22Rv1 (cell line): ENCODE measurements at regions not wholly inside any gene's neighbourhood (a gene's known extent, or its start where the extent isn't known, plus 50 kb on each side); places are given as distances from the start of the nearest gene placed in this dataset.
"Not testable (repeated sequence)": the region's sequence is repeated elsewhere in the genome, so short reads cannot be mapped to it uniquely, and the experiment has no call there.

Source experiments
- H3K27ac ChIP-seq: fragments of 450-650 bp; 2 replicates; pipeline ENCODE4 v1.5.1; 2017
- CTCF ChIP-seq: fragments of 450-650 bp; IDR thresholded peaks from 2 replicates; pipeline ENCODE4 v1.5.1; 2017; ENCODE audit warnings: mild to moderate bottlenecking

GRCh38 chr4:9505341-9505740 lies 61.1 kb downstream of the DEFB131A start:
- H3K27ac ChIP-seq, result not testable (repeated sequence)

GRCh38 chr4:9506672-9507071 lies 62.5 kb downstream of the DEFB131A start:
- H3K27ac ChIP-seq, result not testable (repeated sequence)

GRCh38 chr4:9512941-9513340 lies 68.7 kb downstream of the DEFB131A start:
- not testable (repeated sequence) for H3K27ac ChIP-seq

GRCh38 chr4:9519631-9520030 lies 75.4 kb downstream of the DEFB131A start:
- not testable (repeated sequence) for H3K27ac ChIP-seq

- H3K27ac ChIP-seq, result not testable (repeated sequence)
Measured at GRCh38 chr4:9522903-9523302, 78.7 kb downstream of the DEFB131A start.

- H3K27ac ChIP-seq, result not testable (repeated sequence)
Measured at GRCh38 chr4:9524406-9524805, 80.2 kb downstream of the DEFB131A start.

- H3K27ac ChIP-seq, result not testable (repeated sequence)
- TF ChIP-seq CTCF, result peak; percentile 85
Measured at GRCh38 chr4:9532134-9532862, 88.1 kb downstream of the DEFB131A start.

- H3K27ac ChIP-seq, result not testable (repeated sequence)
Measured at GRCh38 chr4:9532863-9533192, 88.6 kb downstream of the DEFB131A start.

- H3K27ac ChIP-seq, result not testable (repeated sequence)
Measured at GRCh38 chr4:9537101-9537500, 92.9 kb downstream of the DEFB131A start.

- not testable (repeated sequence) for H3K27ac ChIP-seq
Measured at GRCh38 chr4:9539939-9540520, 95.8 kb downstream of the DEFB131A start.

GRCh38 chr4:9541388-9541915 lies 97.2 kb downstream of the DEFB131A start:
- not testable (repeated sequence) for H3K27ac ChIP-seq

- not testable (repeated sequence) for H3K27ac ChIP-seq
Measured at GRCh38 chr4:9544851-9545250, 100.6 kb downstream of the DEFB131A start.

- not testable (repeated sequence) for H3K27ac ChIP-seq
Measured at GRCh38 chr4:9547470-9547869, 103.3 kb downstream of the DEFB131A start.

GRCh38 chr4:9556076-9556475 lies 111.9 kb downstream of the DEFB131A start:
- H3K27ac ChIP-seq, result not testable (repeated sequence)

- 0 out of 2 replicates have a peak, but pooled peaks have one; percentile 6 for TF ChIP-seq CTCF
- H3K27ac ChIP-seq, result not testable (repeated sequence)
Measured at GRCh38 chr4:9577869-9578268, 133.7 kb downstream of the DEFB131A start.

- not testable (repeated sequence) for H3K27ac ChIP-seq
Measured at GRCh38 chr4:9582880-9583279, 138.7 kb downstream of the DEFB131A start.
